PC-9 (cell line): ENCODE measurements at regions not wholly inside any gene's neighbourhood (a gene's known extent, or its start where the extent isn't known, plus 50 kb on each side); places are given as distances from the start of the nearest gene placed in this dataset.

Source experiments
- CTCF ChIP-seq: fragments of 200-600 bp; sonication (generic); conservative IDR thresholded peaks from 2 replicates; pipeline ENCODE4 v1.6.1; 2017; ENCODE audit warnings: mixed run types, antibody characterized with exemption, mild to moderate bottlenecking, moderate library complexity
- EZH2 ChIP-seq: fragments of 200-600 bp; sonication (generic); IDR thresholded peaks from 2 replicates; pipeline ENCODE4 v1.8.0; 2017; ENCODE audit warnings: antibody characterized with exemption, low read depth

- no peak for TF ChIP-seq CTCF
- no peak for TF ChIP-seq EZH2
Observed at GRCh38 chr20:58096880-58097423, 131.5 kb downstream of the ANKRD60 start.
